Central memory CD8-positive, alpha-beta T cell (primary cell): ENCODE measurements at regions not wholly inside any gene's neighbourhood (a gene's known extent, or its start where the extent isn't known, plus 50 kb on each side); places are given as distances from the start of the nearest gene placed in this dataset.

Source experiments
- ATAC-seq: fragments of 150-1000 bp; cut with Tn5 transposase; replicated peaks from 2 replicates; pipeline ENCODE4 v1.10.0; 2022; ENCODE audit warnings: mild to moderate bottlenecking, moderate FRiP score, moderate number of reproducible peaks; ENCODE audit not compliant: poor library complexity, severe bottlenecking; ENCODE audit errors: extremely low read depth
- DNase-seq, 2 donors: peaks; one replicate each; pipeline ENCODE4 v3.0.0; 2021; ENCODE audit warnings: low spot score in 2 of 2
- H3K27ac Mint-ChIP-seq: one replicate; pipeline ENCODE4 v1.8.0; 2022; ENCODE audit warnings: low read depth, mild to moderate bottlenecking, moderate library complexity, mixed read lengths
- H3K27me3 Mint-ChIP-seq: one replicate; pipeline ENCODE4 v1.8.0; 2022; ENCODE audit warnings: mixed read lengths
- H3K36me3 Mint-ChIP-seq: one replicate; pipeline ENCODE4 v1.8.0; 2022; ENCODE audit warnings: mild to moderate bottlenecking, moderate library complexity, mixed read lengths; ENCODE audit not compliant: insufficient read depth
- H3K4me1 Mint-ChIP-seq: one replicate; pipeline ENCODE4 v1.8.0; 2022; ENCODE audit warnings: mixed read lengths
- H3K4me3 Mint-ChIP-seq: one replicate; pipeline ENCODE4 v1.8.0; 2022; ENCODE audit warnings: mild to moderate bottlenecking, moderate library complexity, mixed read lengths
- H3K9me3 Mint-ChIP-seq: one replicate; pipeline ENCODE4 v1.8.0; 2022; ENCODE audit warnings: mixed read lengths

DNA sequence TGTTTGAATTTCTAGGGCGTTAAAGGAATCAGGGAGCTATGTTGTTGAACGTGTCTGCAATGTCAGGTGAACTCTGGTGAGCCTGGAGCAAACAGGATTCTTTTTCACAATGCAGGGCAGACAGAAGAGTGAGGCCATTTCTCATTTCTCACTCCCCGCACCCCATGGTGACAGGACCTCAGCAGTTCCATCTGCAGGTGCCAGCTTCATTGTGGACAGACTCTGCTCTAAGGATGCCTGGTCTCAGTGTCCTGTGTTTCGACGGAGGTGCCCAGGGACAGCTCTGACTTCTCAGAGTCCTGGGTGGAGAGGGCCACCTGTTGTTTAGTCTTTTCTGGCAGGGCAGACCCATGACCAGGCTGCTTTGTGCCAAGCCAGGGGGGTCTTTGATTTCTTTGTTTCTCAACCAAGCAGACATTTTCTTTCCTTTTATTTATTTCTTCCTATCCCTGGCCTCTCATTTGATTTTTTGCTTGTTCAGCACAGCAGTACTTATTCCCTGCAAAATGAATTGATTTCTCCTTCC lies 201.5 kb downstream of the RNF144A start:
- no peak for ATAC-seq
- Mint-ChIP-seq H3K4me3 (no peak overlapping the region), H3K9me3 (peaks cover 5% of the 10 kb centered on the region), H3K27me3 (no peaks in the 10 kb centered on the region), H3K27ac (no peak overlapping the region), H3K36me3 (peaks cover 2% of the 10 kb centered on the region), H3K4me1 (no peaks in the 10 kb centered on the region)
- no peak for DNase-seq

DNA sequence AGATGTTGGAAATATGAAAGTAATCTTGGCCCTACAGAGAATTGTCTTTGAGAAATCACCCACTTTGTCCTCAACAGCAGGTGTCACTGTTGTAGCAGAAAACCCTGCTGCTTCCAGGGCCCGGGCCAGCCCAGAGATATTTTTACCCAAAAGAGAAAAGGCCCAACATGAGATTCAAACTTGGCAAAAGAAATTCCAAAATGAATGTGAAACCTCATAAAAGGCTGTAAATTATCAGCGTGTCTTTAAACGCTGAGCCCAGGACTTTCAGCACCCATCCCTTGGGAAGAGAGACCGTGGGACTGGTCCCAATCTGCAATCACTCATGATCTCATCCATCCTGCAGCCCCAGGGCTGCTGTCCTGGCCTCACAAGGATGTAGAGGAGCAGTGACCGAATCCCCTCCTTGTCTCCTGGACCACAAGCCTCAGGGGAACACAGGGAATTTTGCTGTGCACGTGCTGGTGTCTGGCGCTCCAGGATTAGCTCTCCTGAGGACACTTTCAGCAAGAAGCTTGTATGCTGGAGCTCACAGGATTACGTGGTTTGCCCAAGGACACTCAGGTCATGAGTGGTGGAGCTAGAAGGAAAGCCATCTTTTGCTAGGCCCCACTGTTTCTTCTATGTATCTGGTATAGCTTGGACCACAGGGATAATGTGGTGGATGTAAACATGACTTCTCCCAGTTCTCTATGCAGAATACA lies 202.1 kb downstream of the RNF144A start:
- peaks cover 5% of the 10 kb centered on the region for H3K9me3 Mint-ChIP-seq
- peaks cover 2% of the 10 kb centered on the region for H3K36me3 Mint-ChIP-seq
- H3K4me3 Mint-ChIP-seq = no peak overlapping the region
- no peaks in the 10 kb centered on the region for H3K4me1 Mint-ChIP-seq
- ATAC-seq = no peak
- no peak overlapping the region for H3K27ac Mint-ChIP-seq
- no peak for DNase-seq
- no peaks in the 10 kb centered on the region for H3K27me3 Mint-ChIP-seq

DNA sequence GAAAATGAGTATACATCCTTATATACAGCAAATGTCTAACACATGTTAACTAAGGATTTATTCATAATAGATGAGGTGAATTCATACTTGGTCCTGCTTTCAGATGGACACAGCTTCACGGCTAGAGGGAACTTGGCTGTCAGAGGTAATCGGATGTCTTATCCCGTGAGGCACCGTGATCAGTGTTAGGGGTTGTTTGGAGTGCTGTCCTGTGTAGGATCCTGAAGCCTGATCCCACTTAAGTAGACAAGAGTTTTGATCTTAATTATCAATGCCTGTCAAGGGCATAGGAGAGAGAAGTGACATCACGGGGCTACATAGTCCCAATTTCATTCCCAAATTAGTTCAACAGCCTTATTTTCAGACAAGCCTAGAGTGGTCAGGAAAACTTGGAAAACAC lies 204.6 kb downstream of the RNF144A start:
- DNase-seq (no peak), ATAC-seq (no peak)
- Mint-ChIP-seq H3K4me1 (no peaks in the 10 kb centered on the region), H3K9me3 (no peaks in the 10 kb centered on the region), H3K27ac (no peak overlapping the region), H3K36me3 (peaks cover 2% of the 10 kb centered on the region), H3K27me3 (no peaks in the 10 kb centered on the region), H3K4me3 (no peak overlapping the region)

GRCh38 chr2:7127156-7127555 lies 209.9 kb downstream of the RNF144A start:
- Mint-ChIP-seq H3K27me3 (no peaks in the 10 kb centered on the region), H3K36me3 (no peaks in the 10 kb centered on the region), H3K4me3 (no peak overlapping the region), H3K4me1 (peaks cover 6% of the 10 kb centered on the region), H3K27ac (no peak overlapping the region), H3K9me3 (no peaks in the 10 kb centered on the region)
- DNase-seq (no peak), ATAC-seq (no peak)

DNA sequence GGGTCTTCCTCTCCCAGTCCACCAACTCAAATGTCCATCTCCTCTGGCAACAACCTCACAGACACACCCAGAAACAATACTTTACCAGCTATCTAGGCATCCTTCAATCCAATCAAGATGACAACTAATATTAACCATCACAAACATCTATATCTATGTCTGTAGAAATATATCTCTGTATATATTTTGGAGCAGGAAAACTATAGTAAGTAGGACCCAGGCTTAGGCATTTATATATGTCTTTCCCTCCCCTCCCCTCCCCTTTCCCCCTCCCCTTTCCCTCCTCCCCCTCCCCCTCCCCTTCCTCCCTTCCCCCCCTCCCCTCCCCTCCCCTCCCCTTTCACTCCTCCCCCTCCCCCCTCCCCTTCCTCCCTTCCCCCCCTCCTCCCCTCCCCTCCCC lies 210.5 kb downstream of the RNF144A start:
- no peak overlapping the region for H3K4me3 Mint-ChIP-seq
- H3K27ac Mint-ChIP-seq = no peak overlapping the region
- no peaks in the 10 kb centered on the region for H3K36me3 Mint-ChIP-seq
- ATAC-seq = no peak
- no peaks in the 10 kb centered on the region for H3K9me3 Mint-ChIP-seq
- no peaks in the 10 kb centered on the region for H3K27me3 Mint-ChIP-seq
- no peak for DNase-seq
- peaks cover 6% of the 10 kb centered on the region for H3K4me1 Mint-ChIP-seq

- DNase-seq (no peak), ATAC-seq (no peak)
- H3K36me3 Mint-ChIP-seq = no peaks in the 10 kb centered on the region
- H3K27ac Mint-ChIP-seq = no peak overlapping the region
- H3K27me3 Mint-ChIP-seq = peaks cover 12% of the 10 kb centered on the region
- no peak overlapping the region for H3K4me3 Mint-ChIP-seq
- peaks cover 6% of the 10 kb centered on the region for H3K4me1 Mint-ChIP-seq
- no peaks in the 10 kb centered on the region for H3K9me3 Mint-ChIP-seq
Measured at GRCh38 chr2:7131261-7131660, 214.0 kb downstream of the RNF144A start.

DNA sequence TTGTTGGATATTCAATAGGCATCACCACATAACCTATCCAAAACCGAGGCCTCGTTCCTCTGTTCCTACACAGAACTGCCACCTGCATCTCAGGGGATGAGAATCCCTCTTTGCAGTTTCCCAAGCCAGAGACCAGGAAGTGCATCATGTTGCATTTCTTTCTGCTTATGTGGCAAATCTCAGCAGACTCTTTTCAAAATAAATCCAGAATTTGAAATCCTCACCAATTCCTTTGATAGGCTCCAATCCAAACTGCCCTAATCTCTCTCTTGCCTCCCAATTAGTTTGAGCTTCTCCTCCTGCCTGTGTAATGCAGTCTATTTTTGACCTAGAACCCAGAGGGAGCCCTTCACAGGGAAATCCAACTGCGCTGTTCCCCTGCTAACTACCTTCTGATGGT lies 215.5 kb downstream of the RNF144A start:
- no peak overlapping the region for H3K27ac Mint-ChIP-seq
- H3K4me3 Mint-ChIP-seq = no peak overlapping the region
- H3K4me1 Mint-ChIP-seq = peaks cover 6% of the 10 kb centered on the region
- H3K9me3 Mint-ChIP-seq = no peaks in the 10 kb centered on the region
- H3K27me3 Mint-ChIP-seq = peaks cover 12% of the 10 kb centered on the region
- DNase-seq = no peak
- ATAC-seq = no peak
- H3K36me3 Mint-ChIP-seq = no peaks in the 10 kb centered on the region

GRCh38 chr2:7133521-7133920 lies 216.3 kb downstream of the RNF144A start:
- peaks cover 12% of the 10 kb centered on the region for H3K27me3 Mint-ChIP-seq
- H3K36me3 Mint-ChIP-seq = no peaks in the 10 kb centered on the region
- no peak for ATAC-seq
- no peak overlapping the region for H3K27ac Mint-ChIP-seq
- peaks cover 2% of the 10 kb centered on the region for H3K4me1 Mint-ChIP-seq
- H3K4me3 Mint-ChIP-seq = no peak overlapping the region
- no peak for DNase-seq
- no peaks in the 10 kb centered on the region for H3K9me3 Mint-ChIP-seq

DNA sequence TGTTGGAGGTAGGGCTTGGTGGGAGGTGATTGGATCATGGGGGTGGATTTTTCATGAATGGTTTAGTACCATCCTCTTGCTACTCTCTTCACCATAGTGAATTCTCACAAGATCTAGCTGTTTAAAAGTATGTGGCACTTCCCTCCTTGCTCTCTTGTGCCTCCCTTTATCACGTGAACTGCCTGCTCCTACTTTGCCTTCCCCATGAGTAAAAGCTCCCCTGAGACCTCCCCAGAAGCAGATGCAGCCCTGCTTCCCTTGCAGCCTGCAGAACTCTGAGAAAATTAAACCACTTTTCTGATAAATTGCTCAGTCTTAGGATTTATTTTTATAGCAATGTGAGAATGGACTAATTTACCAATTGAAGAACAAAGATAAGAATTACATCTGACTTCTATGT lies 223.1 kb downstream of the RNF144A start:
- H3K4me3 Mint-ChIP-seq = no peak overlapping the region
- H3K27ac Mint-ChIP-seq = no peak overlapping the region
- no peak for DNase-seq
- no peaks in the 10 kb centered on the region for H3K9me3 Mint-ChIP-seq
- no peaks in the 10 kb centered on the region for H3K4me1 Mint-ChIP-seq
- H3K36me3 Mint-ChIP-seq = no peaks in the 10 kb centered on the region
- H3K27me3 Mint-ChIP-seq = peaks cover 18% of the 10 kb centered on the region
- ATAC-seq = no peak

DNA sequence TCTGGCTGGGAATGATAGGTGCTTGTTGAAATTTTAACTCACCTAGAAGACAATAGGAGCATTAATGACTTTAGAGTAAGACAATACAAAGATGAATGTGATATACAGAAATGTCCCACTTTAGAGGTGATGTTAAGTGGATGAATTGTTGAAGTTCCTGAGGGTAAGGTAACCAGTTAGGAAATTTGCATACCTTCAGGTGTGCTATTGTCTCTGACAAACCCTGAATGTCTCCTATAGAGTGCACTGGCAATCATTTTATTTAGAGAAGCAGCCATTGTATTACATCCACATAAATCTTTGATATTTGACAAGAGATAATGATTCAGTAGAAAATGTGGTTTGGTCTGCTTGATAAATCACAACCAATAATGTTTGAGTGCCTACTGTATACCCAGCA lies 228.5 kb downstream of the RNF144A start:
- DNase-seq (no peak), ATAC-seq (no peak)
- H3K4me3 Mint-ChIP-seq = no peak overlapping the region
- no peak overlapping the region for H3K27ac Mint-ChIP-seq
- H3K36me3 Mint-ChIP-seq = no peaks in the 10 kb centered on the region
- H3K9me3 Mint-ChIP-seq = peaks cover 5% of the 10 kb centered on the region
- H3K27me3 Mint-ChIP-seq = peaks cover 18% of the 10 kb centered on the region
- no peaks in the 10 kb centered on the region for H3K4me1 Mint-ChIP-seq

DNA sequence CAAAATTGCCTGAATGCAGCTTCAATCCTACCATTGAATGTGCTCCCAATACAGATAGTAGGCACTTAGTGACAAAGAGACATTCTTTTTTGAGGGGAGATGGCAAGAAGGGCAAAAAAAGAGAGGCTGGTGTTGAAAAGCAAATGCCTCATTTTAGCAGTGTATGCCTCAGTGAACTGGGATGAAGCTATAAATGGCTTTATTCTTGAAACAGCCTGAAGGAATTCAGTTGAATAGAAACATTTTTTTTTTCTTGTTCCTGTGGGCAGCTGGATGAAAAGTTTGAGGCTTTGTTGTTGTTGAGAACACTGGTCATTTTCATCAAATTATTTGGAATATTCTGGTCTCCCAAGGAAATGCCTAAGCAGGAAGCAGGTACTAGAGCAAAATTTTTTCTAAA lies 228.9 kb downstream of the RNF144A start:
- DNase-seq (no peak), ATAC-seq (no peak)
- H3K27ac Mint-ChIP-seq = no peak overlapping the region
- H3K4me1 Mint-ChIP-seq = no peaks in the 10 kb centered on the region
- H3K36me3 Mint-ChIP-seq = no peaks in the 10 kb centered on the region
- H3K27me3 Mint-ChIP-seq = peaks cover 17% of the 10 kb centered on the region
- peaks cover 5% of the 10 kb centered on the region for H3K9me3 Mint-ChIP-seq
- H3K4me3 Mint-ChIP-seq = no peak overlapping the region

- no peak overlapping the region for H3K27ac Mint-ChIP-seq
- DNase-seq (no peak), ATAC-seq (no peak)
- H3K4me1 Mint-ChIP-seq = no peaks in the 10 kb centered on the region
- no peaks in the 10 kb centered on the region for H3K36me3 Mint-ChIP-seq
- no peak overlapping the region for H3K4me3 Mint-ChIP-seq
- peaks cover 25% of the 10 kb centered on the region for H3K27me3 Mint-ChIP-seq
- peaks cover 15% of the 10 kb centered on the region for H3K9me3 Mint-ChIP-seq
Measured at GRCh38 chr2:7154656-7155055, 237.4 kb downstream of the RNF144A start.

- Mint-ChIP-seq H3K27ac (no peak overlapping the region), H3K27me3 (peaks cover 10% of the 10 kb centered on the region), H3K9me3 (no peaks in the 10 kb centered on the region), H3K36me3 (no peaks in the 10 kb centered on the region), H3K4me3 (no peak overlapping the region), H3K4me1 (no peaks in the 10 kb centered on the region)
- DNase-seq = no peak
- no peak for ATAC-seq
Measured at GRCh38 chr2:7161501-7161900, 244.3 kb downstream of the RNF144A start.
